HL-60 (cell line): ENCODE measurements at regions not wholly inside any gene's neighbourhood (a gene's known extent, or its start where the extent isn't known, plus 50 kb on each side); places are given as distances from the start of the nearest gene placed in this dataset.

ENCODE experiments used
- GABPA ChIP-seq: IDR thresholded peaks from 2 replicates; pipeline ENCODE4 v1.6.1; 2012; ENCODE audit warnings: low read depth
- POLR2AphosphoS5 ChIP-seq: IDR thresholded peaks from 2 replicates; pipeline ENCODE4 v1.6.1; 2012; ENCODE audit warnings: low read depth
- SPI1 ChIP-seq: IDR thresholded peaks from 2 replicates; pipeline ENCODE4 v1.6.1; 2012; ENCODE audit warnings: low read depth, mild to moderate bottlenecking, borderline replicate concordance
- TF ChIP-seq, protein P1 (sequence below): IDR thresholded peaks from one replicate; pipeline ENCODE4 v1.5.1; 2011; ENCODE audit warnings: low read length, control low read depth, inconsistent platforms; ENCODE audit not compliant: insufficient read depth
- TF ChIP-seq, protein P2 (sequence below): IDR thresholded peaks from 2 replicates; pipeline ENCODE4 v1.6.1; 2012; ENCODE audit warnings: low read depth; ENCODE audit not compliant: insufficient replicate concordance

DNA sequence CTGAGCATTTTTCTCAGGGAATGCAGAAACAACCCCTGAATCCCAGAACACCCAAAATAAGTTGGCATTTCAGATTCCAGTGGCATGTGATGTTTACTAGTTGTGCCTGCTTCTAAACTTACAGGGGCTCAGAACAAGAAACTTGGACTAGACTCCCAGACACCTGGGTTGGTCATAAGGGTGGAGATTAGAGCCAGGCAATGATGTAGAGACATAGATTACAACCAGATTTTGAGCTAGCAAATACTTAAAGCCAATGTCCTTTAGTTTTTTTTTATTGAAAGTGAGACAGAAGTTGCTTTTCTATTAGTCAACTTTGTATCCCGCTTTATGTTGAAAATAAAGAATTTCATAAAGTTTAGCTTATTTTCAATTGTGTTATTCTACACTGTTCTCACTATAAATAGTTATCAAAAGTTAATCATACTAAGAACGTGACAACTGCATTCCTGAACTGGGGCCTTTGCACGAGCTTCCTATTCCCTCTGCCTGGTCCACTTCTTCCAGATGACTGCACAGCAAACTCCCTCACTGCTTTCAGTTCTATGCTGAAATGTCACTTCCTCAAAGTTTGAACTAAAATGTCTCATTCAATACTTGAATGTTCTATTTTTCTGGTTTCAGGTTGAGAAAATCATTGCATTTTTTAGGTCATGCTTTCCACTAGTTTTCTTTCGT lies 224.7 kb upstream of the PPP1R2C start:
- TF ChIP-seq, protein P1, sequence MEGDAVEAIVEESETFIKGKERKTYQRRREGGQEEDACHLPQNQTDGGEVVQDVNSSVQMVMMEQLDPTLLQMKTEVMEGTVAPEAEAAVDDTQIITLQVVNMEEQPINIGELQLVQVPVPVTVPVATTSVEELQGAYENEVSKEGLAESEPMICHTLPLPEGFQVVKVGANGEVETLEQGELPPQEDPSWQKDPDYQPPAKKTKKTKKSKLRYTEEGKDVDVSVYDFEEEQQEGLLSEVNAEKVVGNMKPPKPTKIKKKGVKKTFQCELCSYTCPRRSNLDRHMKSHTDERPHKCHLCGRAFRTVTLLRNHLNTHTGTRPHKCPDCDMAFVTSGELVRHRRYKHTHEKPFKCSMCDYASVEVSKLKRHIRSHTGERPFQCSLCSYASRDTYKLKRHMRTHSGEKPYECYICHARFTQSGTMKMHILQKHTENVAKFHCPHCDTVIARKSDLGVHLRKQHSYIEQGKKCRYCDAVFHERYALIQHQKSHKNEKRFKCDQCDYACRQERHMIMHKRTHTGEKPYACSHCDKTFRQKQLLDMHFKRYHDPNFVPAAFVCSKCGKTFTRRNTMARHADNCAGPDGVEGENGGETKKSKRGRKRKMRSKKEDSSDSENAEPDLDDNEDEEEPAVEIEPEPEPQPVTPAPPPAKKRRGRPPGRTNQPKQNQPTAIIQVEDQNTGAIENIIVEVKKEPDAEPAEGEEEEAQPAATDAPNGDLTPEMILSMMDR: no peak
- no peak for TF ChIP-seq POLR2AphosphoS5
- no peak for TF ChIP-seq GABPA
- TF ChIP-seq, protein P2, sequence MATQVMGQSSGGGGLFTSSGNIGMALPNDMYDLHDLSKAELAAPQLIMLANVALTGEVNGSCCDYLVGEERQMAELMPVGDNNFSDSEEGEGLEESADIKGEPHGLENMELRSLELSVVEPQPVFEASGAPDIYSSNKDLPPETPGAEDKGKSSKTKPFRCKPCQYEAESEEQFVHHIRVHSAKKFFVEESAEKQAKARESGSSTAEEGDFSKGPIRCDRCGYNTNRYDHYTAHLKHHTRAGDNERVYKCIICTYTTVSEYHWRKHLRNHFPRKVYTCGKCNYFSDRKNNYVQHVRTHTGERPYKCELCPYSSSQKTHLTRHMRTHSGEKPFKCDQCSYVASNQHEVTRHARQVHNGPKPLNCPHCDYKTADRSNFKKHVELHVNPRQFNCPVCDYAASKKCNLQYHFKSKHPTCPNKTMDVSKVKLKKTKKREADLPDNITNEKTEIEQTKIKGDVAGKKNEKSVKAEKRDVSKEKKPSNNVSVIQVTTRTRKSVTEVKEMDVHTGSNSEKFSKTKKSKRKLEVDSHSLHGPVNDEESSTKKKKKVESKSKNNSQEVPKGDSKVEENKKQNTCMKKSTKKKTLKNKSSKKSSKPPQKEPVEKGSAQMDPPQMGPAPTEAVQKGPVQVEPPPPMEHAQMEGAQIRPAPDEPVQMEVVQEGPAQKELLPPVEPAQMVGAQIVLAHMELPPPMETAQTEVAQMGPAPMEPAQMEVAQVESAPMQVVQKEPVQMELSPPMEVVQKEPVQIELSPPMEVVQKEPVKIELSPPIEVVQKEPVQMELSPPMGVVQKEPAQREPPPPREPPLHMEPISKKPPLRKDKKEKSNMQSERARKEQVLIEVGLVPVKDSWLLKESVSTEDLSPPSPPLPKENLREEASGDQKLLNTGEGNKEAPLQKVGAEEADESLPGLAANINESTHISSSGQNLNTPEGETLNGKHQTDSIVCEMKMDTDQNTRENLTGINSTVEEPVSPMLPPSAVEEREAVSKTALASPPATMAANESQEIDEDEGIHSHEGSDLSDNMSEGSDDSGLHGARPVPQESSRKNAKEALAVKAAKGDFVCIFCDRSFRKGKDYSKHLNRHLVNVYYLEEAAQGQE: no peak
- TF ChIP-seq SPI1: peak; percentile 55; the same call in 1 of the 2 replicates
